ENCODE measurements at regions not wholly inside any gene's neighbourhood (a gene's known extent, or its start where the extent isn't known, plus 50 kb on each side); places are given as distances from the start of the nearest gene placed in this dataset.
A peak's percentile ranks its signal among the peaks of the same experiment; 100 is the strongest.

DNA sequence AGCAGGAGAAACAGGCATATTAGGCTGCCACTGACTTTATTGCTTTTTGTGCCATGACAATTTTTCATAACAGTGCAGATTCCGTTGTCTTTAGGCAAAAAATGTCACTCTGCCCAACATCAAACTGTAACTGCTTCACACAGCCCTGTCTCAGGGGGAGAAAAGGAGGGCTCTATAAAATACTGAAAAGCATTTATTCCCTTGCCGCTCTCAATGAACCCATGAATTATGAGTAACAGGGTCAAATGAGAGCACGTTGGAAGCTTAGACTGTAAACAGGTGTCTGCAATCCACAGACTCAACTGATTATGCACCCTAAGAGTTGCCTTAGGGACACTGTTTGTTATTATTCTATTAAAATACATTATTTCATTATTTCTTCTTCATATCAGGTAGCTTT lies 292.1 kb upstream of the FMN2 start:
- no peaks in the 10 kb centered on the region for H3K9me3 ChIP-seq (ENCODE audit: control insufficient read depth in 4 of 4, insufficient read depth in 3 of 4, low read length in 3 of 4)
- no peaks in the 10 kb centered on the region for H3K27me3 ChIP-seq (ENCODE audit: control insufficient read depth in 3 of 3, insufficient read depth in 3 of 3, low read length in 2 of 3)
- H3K27ac ChIP-seq (ENCODE audit: low read depth in 1 of 2, low read length in 1 of 2), result no peak overlapping the region
- H3K4me3 ChIP-seq, result no peak overlapping the region
- no peaks in the 10 kb centered on the region for H3K4me1 ChIP-seq (ENCODE audit: control insufficient read depth in 5 of 5, insufficient read depth in 5 of 5, low read length in 5 of 5)
- WGBS, 2 donors, result 88 to 92% methylated on average over 3 of the region's 3 CpGs
- no peaks in the 10 kb centered on the region for H3K36me3 ChIP-seq (ENCODE audit: control insufficient read depth in 4 of 4, insufficient read depth in 4 of 4, low read length in 4 of 4)
- ATAC-seq (ENCODE audit: insufficient read depth, low FRiP score) (no peak), DNase-seq (no peak)
- TF ChIP-seq, protein P1, sequence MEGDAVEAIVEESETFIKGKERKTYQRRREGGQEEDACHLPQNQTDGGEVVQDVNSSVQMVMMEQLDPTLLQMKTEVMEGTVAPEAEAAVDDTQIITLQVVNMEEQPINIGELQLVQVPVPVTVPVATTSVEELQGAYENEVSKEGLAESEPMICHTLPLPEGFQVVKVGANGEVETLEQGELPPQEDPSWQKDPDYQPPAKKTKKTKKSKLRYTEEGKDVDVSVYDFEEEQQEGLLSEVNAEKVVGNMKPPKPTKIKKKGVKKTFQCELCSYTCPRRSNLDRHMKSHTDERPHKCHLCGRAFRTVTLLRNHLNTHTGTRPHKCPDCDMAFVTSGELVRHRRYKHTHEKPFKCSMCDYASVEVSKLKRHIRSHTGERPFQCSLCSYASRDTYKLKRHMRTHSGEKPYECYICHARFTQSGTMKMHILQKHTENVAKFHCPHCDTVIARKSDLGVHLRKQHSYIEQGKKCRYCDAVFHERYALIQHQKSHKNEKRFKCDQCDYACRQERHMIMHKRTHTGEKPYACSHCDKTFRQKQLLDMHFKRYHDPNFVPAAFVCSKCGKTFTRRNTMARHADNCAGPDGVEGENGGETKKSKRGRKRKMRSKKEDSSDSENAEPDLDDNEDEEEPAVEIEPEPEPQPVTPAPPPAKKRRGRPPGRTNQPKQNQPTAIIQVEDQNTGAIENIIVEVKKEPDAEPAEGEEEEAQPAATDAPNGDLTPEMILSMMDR (IDR thresholded peaks at IDR 0.05; ENCODE audit: control extremely low read depth, extremely low read depth), result no peak
- H3K9ac ChIP-seq (ENCODE audit: insufficient read depth in 1 of 2, low read length in 2 of 2), result no peak overlapping the region

DNA sequence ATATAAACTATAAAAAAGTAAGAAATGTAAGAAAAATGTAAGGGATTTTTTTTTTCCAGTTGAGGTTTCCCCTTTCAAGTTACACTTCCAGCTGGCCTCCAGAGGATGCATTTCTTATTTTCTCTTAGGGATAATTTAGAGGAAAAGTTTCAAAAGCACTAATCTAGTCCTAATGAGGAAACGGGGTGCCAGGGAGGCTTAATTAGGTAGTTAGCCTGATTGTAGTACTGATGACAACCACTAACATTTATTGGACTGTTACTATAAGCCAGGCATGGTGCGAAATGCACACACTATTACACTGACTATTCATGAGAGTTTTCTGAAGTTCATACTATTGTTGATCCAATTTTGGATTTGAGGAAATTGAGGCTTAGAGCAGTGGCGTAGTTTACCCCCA lies 290.8 kb upstream of the FMN2 start:
- TF ChIP-seq, protein P1 (IDR thresholded peaks at IDR 0.05; ENCODE audit: control extremely low read depth, extremely low read depth), result no peak
- Histone ChIP-seq H3K36me3 (ENCODE audit: control insufficient read depth in 4 of 4, insufficient read depth in 4 of 4, low read length in 4 of 4) (no peaks in the 10 kb centered on the region), H3K27ac (ENCODE audit: low read depth in 1 of 2, low read length in 1 of 2) (no peak overlapping the region), H3K4me1 (ENCODE audit: control insufficient read depth in 5 of 5, insufficient read depth in 5 of 5, low read length in 5 of 5) (no peaks in the 10 kb centered on the region), H3K9ac (ENCODE audit: insufficient read depth in 1 of 2, low read length in 2 of 2) (no peak overlapping the region), H3K9me3 (ENCODE audit: control insufficient read depth in 4 of 4, insufficient read depth in 3 of 4, low read length in 3 of 4) (no peaks in the 10 kb centered on the region), H3K4me3 (no peak overlapping the region), H3K27me3 (ENCODE audit: control insufficient read depth in 3 of 3, insufficient read depth in 3 of 3, low read length in 2 of 3) (no peaks in the 10 kb centered on the region)
- 90 to 94% methylated on average over 3 of the region's 3 CpGs for whole genome bisulfite sequencing, 2 donors
- ATAC-seq (ENCODE audit: insufficient read depth, low FRiP score) (no peak), DNase-seq (no peak)

DNA sequence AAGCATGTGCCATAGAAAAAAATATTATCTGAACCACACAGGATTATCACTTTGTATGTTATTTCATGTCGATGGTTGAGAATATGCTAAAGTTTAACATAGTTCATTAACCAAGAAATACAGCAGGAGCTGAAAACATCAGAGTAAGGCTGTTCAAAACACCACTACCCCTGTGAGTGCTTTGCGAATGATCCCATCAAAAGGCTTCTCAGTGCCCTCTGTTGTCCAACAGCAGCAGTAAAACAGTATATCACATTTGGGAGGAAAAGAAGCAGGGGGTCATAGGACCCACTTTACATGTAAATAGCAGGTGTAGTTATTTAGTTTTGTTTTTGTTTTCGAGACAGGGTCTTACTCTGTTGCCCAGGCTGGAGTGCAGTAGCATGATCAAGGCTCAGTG lies 289.4 kb upstream of the FMN2 start:
- DNase-seq (peak in 1 of 3 donors; percentile 9), ATAC-seq (ENCODE audit: insufficient read depth, low FRiP score) (no peak)
- H3K36me3 ChIP-seq (ENCODE audit: control insufficient read depth in 4 of 4, insufficient read depth in 4 of 4, low read length in 4 of 4), result no peaks in the 10 kb centered on the region
- no peak overlapping the region for H3K9ac ChIP-seq (ENCODE audit: insufficient read depth in 1 of 2, low read length in 2 of 2)
- peaks cover 0 to 2% (median 0%) of the 10 kb centered on the region in 5 donors for H3K4me1 ChIP-seq (ENCODE audit: control insufficient read depth in 5 of 5, insufficient read depth in 5 of 5, low read length in 5 of 5)
- H3K27me3 ChIP-seq (ENCODE audit: control insufficient read depth in 3 of 3, insufficient read depth in 3 of 3, low read length in 2 of 3), result no peaks in the 10 kb centered on the region
- WGBS, 2 donors, result 82 to 92% methylated on average over 3 of the region's 3 CpGs
- TF ChIP-seq, protein P1 (IDR thresholded peaks at IDR 0.05; ENCODE audit: control extremely low read depth, extremely low read depth), result no peak
- H3K9me3 ChIP-seq (ENCODE audit: control insufficient read depth in 4 of 4, insufficient read depth in 3 of 4, low read length in 3 of 4), result no peaks in the 10 kb centered on the region
- H3K27ac ChIP-seq (ENCODE audit: low read depth in 1 of 2, low read length in 1 of 2), result no peak overlapping the region
- H3K4me3 ChIP-seq, result no peak overlapping the region

DNA sequence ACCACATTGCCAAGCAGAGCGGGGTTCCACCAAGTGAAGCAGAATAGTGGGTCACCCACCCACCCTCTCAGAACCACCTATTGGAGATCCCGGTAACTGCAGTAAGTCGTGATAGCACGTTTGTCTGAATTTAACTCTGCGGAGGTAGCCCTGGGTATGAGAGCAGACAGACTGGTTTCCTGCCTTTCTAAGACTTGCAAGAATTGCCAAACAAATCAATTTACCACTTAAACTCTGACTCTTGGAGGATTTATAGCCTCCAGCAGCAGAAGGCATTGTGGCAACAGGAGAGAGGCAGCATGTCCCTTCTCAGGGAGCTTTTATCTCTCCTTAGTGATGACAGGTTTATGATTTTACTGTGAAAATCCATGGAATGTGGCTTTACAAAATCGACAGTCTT lies 287.9 kb upstream of the FMN2 start:
- 71 to 73% methylated on average over 6 of the region's 6 CpGs for WGBS, 2 donors
- no peak for DNase-seq
- Histone ChIP-seq H3K9ac (ENCODE audit: insufficient read depth in 1 of 2, low read length in 2 of 2) (no peak overlapping the region), H3K4me3 (no peak overlapping the region), H3K4me1 (ENCODE audit: control insufficient read depth in 5 of 5, insufficient read depth in 5 of 5, low read length in 5 of 5) (peaks cover 0 to 2% (median 0%) of the 10 kb centered on the region in 5 donors), H3K27ac (ENCODE audit: low read depth in 1 of 2, low read length in 1 of 2) (no peak overlapping the region), H3K27me3 (ENCODE audit: control insufficient read depth in 3 of 3, insufficient read depth in 3 of 3, low read length in 2 of 3) (no peaks in the 10 kb centered on the region), H3K9me3 (ENCODE audit: control insufficient read depth in 4 of 4, insufficient read depth in 3 of 4, low read length in 3 of 4) (no peaks in the 10 kb centered on the region), H3K36me3 (ENCODE audit: control insufficient read depth in 4 of 4, insufficient read depth in 4 of 4, low read length in 4 of 4) (no peaks in the 10 kb centered on the region)
- no peak for ATAC-seq (ENCODE audit: insufficient read depth, low FRiP score)
- TF ChIP-seq, protein P1 (IDR thresholded peaks at IDR 0.05; ENCODE audit: control extremely low read depth, extremely low read depth), result no peak

Data from lung (tissue), 11 donors.